DND-41 (cell line): ENCODE measurements at regions not wholly inside any gene's neighbourhood (a gene's known extent, or its start where the extent isn't known, plus 50 kb on each side); places are given as distances from the start of the nearest gene placed in this dataset.

Experiments
- ATAC-seq: fragments of 200-7000 bp; cut with Tn5 transposase; 3 replicates; pipeline ENCODE4 v1.9.1; 2021; ENCODE audit warnings: low read depth; ENCODE audit not compliant: insufficient read depth
- DNase-seq: peaks from one replicate; pipeline ENCODE4 v3.0.0-alpha.2; 2020
- H2AFZ ChIP-seq: 2 replicates; pipeline ENCODE4 v1.6.0; 2012; ENCODE audit warnings: low read depth, low read length
- H3K27ac ChIP-seq: 2 replicates; pipeline ENCODE4 v1.5.1; 2012; ENCODE audit warnings: low read length, inconsistent platforms
- H3K27me3 ChIP-seq: fragments of 200-600 bp; sonication (generic); 2 replicates; pipeline ENCODE4 v1.6.0; 2012; ENCODE audit warnings: low read length, mild to moderate bottlenecking, inconsistent platforms; ENCODE audit not compliant: insufficient read depth, poor library complexity
- H3K36me3 ChIP-seq: 2 replicates; pipeline ENCODE4 v1.5.1; 2012; ENCODE audit warnings: low read length, inconsistent platforms; ENCODE audit not compliant: insufficient read depth
- H3K4me1 ChIP-seq: 2 replicates; pipeline ENCODE4 v1.5.1; 2012; ENCODE audit warnings: mild to moderate bottlenecking, low read length; ENCODE audit not compliant: insufficient read depth
- H3K4me2 ChIP-seq: 2 replicates; pipeline ENCODE4 v1.6.0; 2012; ENCODE audit warnings: mild to moderate bottlenecking, moderate library complexity, low read length, inconsistent platforms; ENCODE audit not compliant: insufficient read depth
- H3K4me3 ChIP-seq, 2 experiments: fragments of 200-600 bp in 1 of 2; shearing (Covaris generic) in 1 of 2; 2 replicates each; pipeline ENCODE4 v1.5.1; 2012 to 2016; ENCODE audit warnings: inconsistent platforms in 2 of 2, low read length in 2 of 2, mild to moderate bottlenecking in 2 of 2, low read depth in 1 of 2, moderate library complexity in 1 of 2
- H3K79me2 ChIP-seq: 2 replicates; pipeline ENCODE4 v1.6.0; 2012; ENCODE audit warnings: low read length, inconsistent platforms; ENCODE audit not compliant: insufficient read depth
- H3K9ac ChIP-seq: 2 replicates; pipeline ENCODE4 v1.6.0; 2012; ENCODE audit warnings: low read depth, mild to moderate bottlenecking, inconsistent platforms, low read length, moderate library complexity
- H3K9me3 ChIP-seq: 2 replicates; pipeline ENCODE4 v1.5.1; 2012; ENCODE audit warnings: low read length, moderate library complexity, mild to moderate bottlenecking, inconsistent platforms; ENCODE audit not compliant: insufficient read depth, severe bottlenecking
- H4K20me1 ChIP-seq: 2 replicates; pipeline ENCODE4 v1.6.0; 2012; ENCODE audit warnings: low read length; ENCODE audit not compliant: insufficient read depth
- EZH2 ChIP-seq: IDR thresholded peaks from 3 replicates; pipeline ENCODE4 v1.6.1; 2012; ENCODE audit warnings: borderline replicate concordance, low read depth, mild to moderate bottlenecking, moderate library complexity, low read length, inconsistent platforms; ENCODE audit not compliant: severe bottlenecking
- TF ChIP-seq, protein P1 (sequence below): IDR thresholded peaks from 2 replicates; pipeline ENCODE4 v1.5.1; 2012; ENCODE audit warnings: borderline replicate concordance, low read length, moderate library complexity, mild to moderate bottlenecking; ENCODE audit not compliant: poor library complexity, severe bottlenecking; ENCODE audit errors: extremely low read depth

DNA sequence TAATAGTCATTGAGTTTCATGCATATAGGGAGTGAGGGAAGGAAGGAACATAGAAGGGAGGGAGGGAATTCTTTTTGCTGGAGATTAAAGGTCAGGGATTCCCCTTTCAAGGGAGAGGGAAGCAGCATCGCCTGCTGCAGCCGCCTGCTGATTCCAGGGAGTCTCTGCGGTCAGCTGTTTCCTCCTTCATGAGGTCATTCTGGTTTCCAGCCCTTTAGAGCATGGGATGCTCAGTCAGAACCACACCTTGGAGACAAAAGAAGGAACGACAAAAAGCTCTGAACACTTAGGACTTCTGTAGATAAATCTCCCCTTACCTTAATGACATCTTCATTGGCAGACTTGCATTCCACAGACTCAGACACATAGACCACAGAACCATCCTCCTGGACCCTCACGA, 923.0 kb upstream of the TMEM132C start:
- Histone ChIP-seq H3K9ac (no peak overlapping the region), H3K4me3 (no peak overlapping the region), H3K36me3 (no peaks in the 10 kb centered on the region), H3K27me3 (no peaks in the 10 kb centered on the region), H3K4me2 (no peak overlapping the region), H3K79me2 (no peaks in the 10 kb centered on the region), H3K9me3 (no peaks in the 10 kb centered on the region), H2AFZ (no peak overlapping the region), H4K20me1 (no peaks in the 10 kb centered on the region), H3K4me1 (no peaks in the 10 kb centered on the region), H3K27ac (no peak overlapping the region)
- no peak for ATAC-seq
- DNase-seq = no peak
- no peak for TF ChIP-seq EZH2
- TF ChIP-seq, protein P1, sequence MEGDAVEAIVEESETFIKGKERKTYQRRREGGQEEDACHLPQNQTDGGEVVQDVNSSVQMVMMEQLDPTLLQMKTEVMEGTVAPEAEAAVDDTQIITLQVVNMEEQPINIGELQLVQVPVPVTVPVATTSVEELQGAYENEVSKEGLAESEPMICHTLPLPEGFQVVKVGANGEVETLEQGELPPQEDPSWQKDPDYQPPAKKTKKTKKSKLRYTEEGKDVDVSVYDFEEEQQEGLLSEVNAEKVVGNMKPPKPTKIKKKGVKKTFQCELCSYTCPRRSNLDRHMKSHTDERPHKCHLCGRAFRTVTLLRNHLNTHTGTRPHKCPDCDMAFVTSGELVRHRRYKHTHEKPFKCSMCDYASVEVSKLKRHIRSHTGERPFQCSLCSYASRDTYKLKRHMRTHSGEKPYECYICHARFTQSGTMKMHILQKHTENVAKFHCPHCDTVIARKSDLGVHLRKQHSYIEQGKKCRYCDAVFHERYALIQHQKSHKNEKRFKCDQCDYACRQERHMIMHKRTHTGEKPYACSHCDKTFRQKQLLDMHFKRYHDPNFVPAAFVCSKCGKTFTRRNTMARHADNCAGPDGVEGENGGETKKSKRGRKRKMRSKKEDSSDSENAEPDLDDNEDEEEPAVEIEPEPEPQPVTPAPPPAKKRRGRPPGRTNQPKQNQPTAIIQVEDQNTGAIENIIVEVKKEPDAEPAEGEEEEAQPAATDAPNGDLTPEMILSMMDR = no peak

DNA sequence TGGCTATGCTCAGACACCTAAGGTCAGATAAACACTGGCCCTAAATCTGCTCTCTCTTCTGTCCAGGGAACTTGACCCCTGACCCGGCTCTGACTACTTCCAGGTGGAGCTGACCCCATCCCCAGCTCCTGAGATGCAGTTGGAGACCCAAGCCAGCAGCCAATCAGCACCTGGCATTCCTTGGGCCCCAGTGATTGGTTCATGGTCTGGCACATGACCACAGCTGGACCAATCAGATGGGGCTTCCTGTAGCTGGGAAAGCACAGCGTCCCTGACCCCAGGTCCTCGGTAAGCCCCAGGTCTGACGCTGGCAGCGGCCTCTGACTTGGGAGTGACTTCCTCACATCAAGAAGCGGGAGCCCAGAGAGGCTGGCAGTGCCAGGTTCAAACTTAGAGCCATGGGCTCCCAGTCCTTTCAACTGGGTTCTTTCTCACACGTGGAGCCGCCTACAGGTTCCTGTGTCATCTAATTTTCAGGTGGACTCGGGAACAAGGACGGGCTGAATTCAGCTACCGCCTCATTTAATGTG, 915.4 kb upstream of the TMEM132C start:
- Histone ChIP-seq H3K27me3 (no peaks in the 10 kb centered on the region), H3K9me3 (no peaks in the 10 kb centered on the region), H3K79me2 (no peaks in the 10 kb centered on the region), H3K4me3 (no peak overlapping the region), H3K4me2 (no peak overlapping the region), H3K9ac (no peak overlapping the region), H3K36me3 (no peaks in the 10 kb centered on the region), H3K4me1 (no peaks in the 10 kb centered on the region), H3K27ac (no peak overlapping the region), H2AFZ (no peak overlapping the region), H4K20me1 (no peaks in the 10 kb centered on the region)
- TF ChIP-seq, protein P1 = no peak
- TF ChIP-seq EZH2 = no peak
- ATAC-seq = no peak
- no peak for DNase-seq

DNA sequence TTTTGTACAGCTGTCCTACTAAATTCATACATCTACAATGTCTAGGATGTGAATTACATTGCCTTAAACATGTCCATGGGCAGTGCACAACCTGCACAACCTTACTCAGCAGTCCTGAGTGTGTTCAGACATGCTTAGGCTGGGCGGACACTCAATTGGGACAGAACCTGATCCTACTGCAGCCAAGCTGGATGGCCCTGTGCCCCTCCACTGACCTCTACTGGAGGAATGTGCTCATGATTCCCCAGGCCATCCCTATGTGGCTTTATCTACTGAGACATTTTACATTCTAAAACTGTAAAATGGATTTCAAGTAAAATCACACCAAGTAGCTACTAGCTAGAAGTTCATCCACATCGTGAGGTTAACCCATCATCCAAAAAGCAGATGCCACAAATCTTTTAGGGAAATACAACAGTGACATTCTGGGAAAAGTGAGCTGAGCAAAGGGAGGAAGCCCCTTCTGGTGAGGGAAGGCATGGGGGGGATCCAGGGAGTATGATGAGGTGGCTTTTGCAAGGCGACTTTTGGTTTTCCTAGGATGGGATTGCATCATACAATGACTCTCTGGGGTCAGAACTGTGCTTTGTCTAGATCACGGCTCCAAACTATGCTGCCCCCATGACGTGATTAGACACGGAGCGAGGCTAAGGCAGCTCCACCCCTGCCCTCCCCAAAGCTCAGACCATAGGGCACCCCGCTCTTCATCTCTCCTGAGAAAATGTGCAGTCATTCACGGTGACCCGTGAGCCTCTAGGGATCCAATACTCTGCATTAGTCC, 911.7 kb upstream of the TMEM132C start:
- DNase-seq (no peak), ATAC-seq (no peak)
- Histone ChIP-seq H3K36me3 (no peaks in the 10 kb centered on the region), H3K9ac (no peak overlapping the region), H3K27ac (no peak overlapping the region), H3K9me3 (no peaks in the 10 kb centered on the region), H3K4me1 (no peaks in the 10 kb centered on the region), H3K27me3 (no peaks in the 10 kb centered on the region), H2AFZ (no peak overlapping the region), H3K79me2 (no peaks in the 10 kb centered on the region), H4K20me1 (no peaks in the 10 kb centered on the region), H3K4me3 (no peak overlapping the region), H3K4me2 (no peak overlapping the region)
- no peak for TF ChIP-seq EZH2
- TF ChIP-seq, protein P1 = peak; percentile 17
